Fibroblast of lung (primary cell): ENCODE measurements at regions not wholly inside any gene's neighbourhood (a gene's known extent, or its start where the extent isn't known, plus 50 kb on each side); places are given as distances from the start of the nearest gene placed in this dataset.

Source experiments
- EZH2 ChIP-seq: IDR thresholded peaks from 2 replicates; pipeline ENCODE4 v1.5.1; 2012; ENCODE audit warnings: low read length, control low read depth, mild to moderate bottlenecking; ENCODE audit errors: missing control alignments
- TF ChIP-seq, protein P1 (sequence below), 2 donors: IDR thresholded peaks in 1 of 2; conservative IDR thresholded peaks in 1 of 2; 1 replicate in 1 of 2; 2 replicates in 1 of 2; pipeline ENCODE4 v1.5.1; 2011 to 2012; ENCODE audit warnings: low read length in 2 of 2, control low read depth in 1 of 2, inconsistent platforms in 1 of 2, low read depth in 1 of 2, mild to moderate bottlenecking in 1 of 2

DNA sequence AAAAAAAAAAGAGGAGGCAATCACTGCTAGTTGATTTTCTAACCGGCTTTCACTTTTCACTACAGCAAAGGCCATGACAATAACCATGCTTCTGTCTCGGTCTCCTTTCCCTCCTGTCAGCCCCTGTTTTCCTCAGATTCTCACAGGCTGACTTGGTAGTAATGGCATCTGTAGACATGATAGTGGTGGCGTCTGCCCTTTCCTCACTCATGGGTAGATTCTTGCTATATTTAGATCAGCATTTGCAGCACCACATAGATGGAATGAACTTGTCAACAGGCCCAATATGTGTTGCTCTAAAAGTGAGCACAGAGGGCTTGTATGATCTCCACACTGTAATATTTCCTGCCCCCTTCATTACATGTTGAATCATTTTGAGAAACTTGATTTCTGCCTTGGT, 120.3 kb upstream of the FTMT start:
- TF ChIP-seq, protein P1, sequence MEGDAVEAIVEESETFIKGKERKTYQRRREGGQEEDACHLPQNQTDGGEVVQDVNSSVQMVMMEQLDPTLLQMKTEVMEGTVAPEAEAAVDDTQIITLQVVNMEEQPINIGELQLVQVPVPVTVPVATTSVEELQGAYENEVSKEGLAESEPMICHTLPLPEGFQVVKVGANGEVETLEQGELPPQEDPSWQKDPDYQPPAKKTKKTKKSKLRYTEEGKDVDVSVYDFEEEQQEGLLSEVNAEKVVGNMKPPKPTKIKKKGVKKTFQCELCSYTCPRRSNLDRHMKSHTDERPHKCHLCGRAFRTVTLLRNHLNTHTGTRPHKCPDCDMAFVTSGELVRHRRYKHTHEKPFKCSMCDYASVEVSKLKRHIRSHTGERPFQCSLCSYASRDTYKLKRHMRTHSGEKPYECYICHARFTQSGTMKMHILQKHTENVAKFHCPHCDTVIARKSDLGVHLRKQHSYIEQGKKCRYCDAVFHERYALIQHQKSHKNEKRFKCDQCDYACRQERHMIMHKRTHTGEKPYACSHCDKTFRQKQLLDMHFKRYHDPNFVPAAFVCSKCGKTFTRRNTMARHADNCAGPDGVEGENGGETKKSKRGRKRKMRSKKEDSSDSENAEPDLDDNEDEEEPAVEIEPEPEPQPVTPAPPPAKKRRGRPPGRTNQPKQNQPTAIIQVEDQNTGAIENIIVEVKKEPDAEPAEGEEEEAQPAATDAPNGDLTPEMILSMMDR (conservative IDR thresholded peaks at IDR 0.05 in 1 of 2, IDR thresholded peaks at IDR 0.05 in 1 of 2; ENCODE audit: low read depth in 1 of 2, low read length in 2 of 2): no peak
- TF ChIP-seq EZH2: no peak
